HG02759 (cell line): ENCODE measurements at regions not wholly inside any gene's neighbourhood (a gene's known extent, or its start where the extent isn't known, plus 50 kb on each side); places are given as distances from the start of the nearest gene placed in this dataset.

Experiments used
- ATAC-seq: cut with Tn5 transposase; IDR thresholded peaks from one replicate; pipeline ENCODE4 v1.9.1; 2021; ENCODE audit warnings: mild to moderate bottlenecking, moderate library complexity; ENCODE audit not compliant: unreplicated experiment

- no peak for ATAC-seq
These were observed 147.4 kb downstream of the SOX11 start for GRCh38 chr2:5839550-5839949.

DNA sequence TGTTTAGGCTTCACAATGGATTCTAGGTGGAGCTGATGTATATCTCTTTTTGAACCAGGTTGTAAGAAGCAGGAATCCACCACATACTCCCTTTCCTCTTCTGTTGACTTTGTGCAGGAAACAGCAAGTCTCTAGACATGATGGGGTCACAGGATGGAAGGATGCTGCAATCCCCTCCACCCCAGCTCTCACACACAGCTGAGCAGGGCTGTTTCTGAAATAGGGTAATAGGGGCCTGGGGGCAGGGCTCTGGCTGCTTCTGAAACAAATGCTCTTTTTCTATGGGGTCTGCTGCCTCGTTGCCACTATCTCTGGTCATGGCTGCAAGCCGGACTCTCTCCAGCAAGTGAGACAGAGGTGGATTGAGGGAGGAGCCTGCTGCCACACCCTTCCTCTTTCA lies 148.9 kb downstream of the SOX11 start:
- no peak for ATAC-seq

GRCh38 chr2:5842326-5842725 lies 150.1 kb downstream of the SOX11 start:
- no peak for ATAC-seq

GRCh38 chr2:5845798-5846330 lies 153.7 kb downstream of the SOX11 start:
- ATAC-seq: no peak

DNA sequence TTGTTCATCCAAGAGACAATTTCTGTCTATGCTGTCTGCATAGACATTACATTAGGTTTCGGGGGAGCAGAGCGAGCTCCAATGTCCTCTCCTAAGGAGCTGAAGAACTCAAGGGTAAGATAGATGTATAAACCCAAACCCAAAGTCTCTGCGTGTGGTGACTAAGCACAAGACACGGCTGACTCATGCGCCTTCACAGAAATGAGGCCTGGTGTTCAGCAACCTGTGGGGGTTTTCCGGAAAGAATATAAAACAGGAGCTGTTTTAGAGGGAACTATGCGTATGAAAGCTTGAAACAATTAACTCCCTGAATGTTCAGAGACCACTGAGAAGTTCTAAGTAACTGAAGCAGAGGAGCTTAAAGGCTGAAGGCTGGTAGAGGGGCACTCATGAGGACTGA lies 154.7 kb downstream of the SOX11 start:
- ATAC-seq: no peak

- no peak for ATAC-seq
These were observed 157.4 kb downstream of the SOX11 start for GRCh38 chr2:5849562-5849961.

DNA sequence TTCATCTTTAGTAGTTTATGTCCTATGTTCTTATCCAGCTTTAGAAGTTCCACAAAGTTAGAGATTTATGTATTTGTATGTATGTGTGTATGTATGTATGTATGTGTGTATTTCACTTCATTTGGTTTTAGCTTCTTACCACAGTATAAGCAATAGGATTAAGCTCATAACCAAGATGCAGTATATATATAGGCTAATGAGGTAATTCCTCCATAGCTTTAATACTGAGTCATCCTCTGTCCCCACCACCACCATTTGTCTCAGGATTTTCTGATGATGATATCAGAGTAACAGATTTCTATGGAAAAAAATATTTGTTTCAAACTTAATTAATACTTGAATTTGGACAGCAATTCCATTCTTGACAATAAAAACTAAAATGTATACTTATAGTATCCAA lies 159.2 kb downstream of the SOX11 start:
- no peak for ATAC-seq

GRCh38 chr2:5854797-5855196 lies 162.6 kb downstream of the SOX11 start:
- ATAC-seq: no peak

GRCh38 chr2:5867056-5867455 lies 174.9 kb downstream of the SOX11 start:
- no peak for ATAC-seq

DNA sequence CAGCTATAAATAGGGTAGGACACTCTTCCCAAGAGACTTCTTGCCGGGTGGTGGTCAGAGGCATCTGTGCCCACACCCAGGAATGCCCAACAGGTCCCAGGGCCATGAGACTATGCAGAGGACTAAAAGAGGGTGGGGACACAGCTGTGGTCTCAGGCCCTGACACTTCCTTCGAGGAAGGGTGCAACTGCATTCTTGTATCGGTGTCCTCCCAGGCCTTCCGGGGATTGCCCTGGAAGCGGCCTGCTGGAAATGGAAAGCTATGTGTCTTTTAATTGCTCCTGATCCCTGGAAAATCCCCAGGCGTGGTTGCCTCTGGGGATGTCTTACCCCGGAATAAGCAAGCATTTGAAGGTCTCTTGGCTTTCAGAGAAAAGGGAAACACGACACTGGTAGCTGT lies 176.7 kb downstream of the SOX11 start:
- ATAC-seq: no peak

DNA sequence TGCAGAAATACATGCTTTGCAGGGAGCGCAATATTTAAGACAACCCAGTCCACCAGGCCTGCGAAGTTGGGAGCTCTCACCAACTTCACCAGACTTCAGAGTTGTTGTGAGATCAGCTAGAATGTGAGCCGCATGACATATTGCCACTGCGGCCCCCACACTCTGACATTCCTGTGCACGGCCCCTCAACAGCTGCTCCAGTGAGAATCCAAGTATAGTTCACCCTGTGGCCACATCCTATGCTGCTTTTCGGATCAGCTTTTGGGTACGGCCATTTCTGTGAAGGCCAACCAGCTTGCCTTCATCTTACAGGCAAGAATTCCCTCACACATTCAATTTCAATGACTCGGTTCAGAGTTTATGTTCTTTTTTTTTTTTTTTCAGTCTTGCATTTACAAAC lies 177.8 kb downstream of the SOX11 start:
- ATAC-seq: no peak

DNA sequence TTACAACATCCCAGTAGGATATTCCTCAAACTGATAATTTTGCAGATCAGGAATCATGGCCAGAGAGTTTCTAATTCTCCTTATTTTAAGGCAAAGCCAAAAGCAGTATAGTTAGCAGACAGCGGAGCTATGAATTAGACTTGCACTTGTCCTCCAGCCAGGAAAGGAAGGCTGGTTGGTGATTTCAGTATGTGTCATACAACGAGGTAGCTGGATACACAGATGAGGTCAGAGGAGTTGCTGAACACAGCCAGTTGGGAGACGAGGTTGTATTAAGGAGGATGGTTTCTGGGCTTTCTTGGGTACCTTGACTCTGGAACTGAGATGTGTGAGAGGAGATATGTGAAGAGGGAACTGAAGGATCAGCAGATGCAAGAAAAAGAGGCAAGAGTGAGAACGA lies 185.2 kb downstream of the SOX11 start:
- no peak for ATAC-seq

DNA sequence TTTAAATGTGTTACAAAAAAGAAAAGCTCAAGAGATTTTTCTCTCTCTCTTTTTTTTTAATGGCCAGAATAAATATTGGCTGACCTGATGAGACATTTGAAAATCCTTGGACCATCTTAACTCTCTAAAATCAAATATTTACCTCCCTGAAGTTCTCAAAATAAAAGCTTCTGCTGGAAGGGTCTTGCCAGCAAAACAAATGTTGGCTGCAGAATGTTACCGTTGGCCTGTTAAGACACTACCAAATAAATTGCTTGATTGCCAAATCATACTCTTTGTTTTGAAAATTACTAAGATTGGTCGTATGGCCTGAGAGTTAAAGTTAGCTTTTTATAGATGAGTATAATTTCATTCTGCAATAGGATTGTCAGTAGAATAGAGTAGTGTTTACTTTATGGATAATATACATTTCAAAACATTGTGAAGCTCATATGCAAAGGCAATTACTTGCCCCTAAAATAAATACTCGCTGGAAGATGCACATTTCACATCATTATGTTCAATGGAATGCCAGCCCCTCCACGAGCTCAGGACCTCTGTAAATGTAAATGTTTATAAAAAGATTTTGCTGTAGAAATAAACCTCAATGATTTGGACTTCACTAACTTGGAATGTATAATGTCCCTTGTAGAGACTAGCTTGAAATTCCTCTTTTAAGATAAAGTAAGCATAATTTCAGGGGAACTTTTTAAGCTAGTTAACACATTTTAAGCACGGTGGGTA lies 193.4 kb downstream of the SOX11 start:
- ATAC-seq: no peak

GRCh38 chr2:5886462-5886861 lies 194.3 kb downstream of the SOX11 start:
- ATAC-seq: no peak

DNA sequence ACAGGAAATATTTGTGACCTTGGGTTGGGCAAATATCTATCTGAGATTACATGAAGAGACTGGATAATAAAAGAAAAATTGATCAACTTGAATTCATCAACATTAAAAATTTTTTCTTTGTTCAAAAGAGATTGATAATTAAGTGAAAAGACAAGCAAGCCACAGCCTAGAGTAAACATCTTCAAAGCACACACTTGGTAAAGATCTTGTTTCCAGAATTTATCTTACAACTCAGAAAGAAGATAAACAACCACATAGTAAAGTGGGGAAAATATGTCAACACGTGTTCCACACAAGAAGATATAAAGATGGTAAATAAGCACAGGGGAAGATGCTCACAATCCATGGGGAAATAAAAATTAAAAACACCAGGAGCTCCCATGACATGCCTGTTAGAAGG lies 195.9 kb downstream of the SOX11 start:
- ATAC-seq: no peak

GRCh38 chr2:5889519-5889918 lies 197.3 kb downstream of the SOX11 start:
- ATAC-seq: no peak

DNA sequence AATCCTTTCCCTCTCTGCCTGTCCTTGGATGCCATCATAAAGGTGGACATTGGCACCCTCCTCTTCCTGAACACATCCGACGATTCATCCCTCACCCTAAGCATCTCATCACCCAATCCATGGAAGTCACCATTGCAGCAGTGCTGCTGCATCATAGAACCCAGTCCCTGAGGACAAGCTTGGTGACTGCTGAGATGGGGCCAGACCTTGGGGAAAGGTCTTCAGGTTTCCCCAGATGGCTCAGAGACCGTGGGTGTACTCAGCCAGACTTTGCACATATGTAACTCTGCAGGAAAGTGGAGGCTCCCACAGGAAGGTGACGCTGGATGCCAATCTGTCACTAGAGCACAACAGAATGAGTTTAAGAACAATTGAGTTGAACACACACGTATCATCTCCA lies 202.2 kb downstream of the SOX11 start:
- ATAC-seq: no peak

DNA sequence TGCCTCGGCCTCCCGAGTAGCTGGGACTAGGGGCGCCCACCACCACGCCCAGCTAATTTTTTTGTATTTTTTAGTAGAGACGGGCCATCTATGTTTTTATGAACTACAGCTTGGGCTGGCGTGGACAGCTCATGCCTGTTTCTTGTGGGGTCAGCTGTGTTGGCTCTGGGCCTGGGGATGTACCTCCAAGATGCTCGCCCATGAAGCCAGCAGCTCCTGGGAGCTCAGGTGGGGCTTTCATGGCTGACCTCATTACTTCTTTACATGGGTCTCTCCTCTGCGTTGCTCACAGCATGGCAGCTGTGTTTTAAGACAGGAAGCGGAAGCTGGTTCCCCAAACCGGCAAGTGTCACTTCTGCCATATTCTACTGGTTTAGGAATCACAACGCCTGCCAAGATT lies 203.1 kb downstream of the SOX11 start:
- no peak for ATAC-seq

DNA sequence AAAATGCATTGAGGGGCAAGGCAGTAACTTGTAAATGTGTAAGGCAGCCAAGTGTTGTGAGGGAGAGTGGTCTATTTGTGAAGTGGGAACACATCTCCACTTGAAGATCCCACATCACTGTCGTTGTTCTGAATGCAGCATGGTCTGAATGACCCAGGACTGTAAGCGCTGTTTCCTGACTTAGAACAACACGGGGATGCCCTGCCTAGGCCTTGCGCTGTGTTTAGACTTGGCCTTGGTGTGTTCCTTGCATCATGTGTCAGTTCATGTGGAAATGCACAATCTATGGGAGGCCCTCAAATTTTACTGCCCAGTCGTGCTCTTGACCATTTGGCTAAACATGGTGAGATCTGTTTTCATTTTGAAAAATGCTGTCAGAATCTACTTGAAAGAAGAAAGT lies 205.1 kb downstream of the SOX11 start:
- ATAC-seq: no peak

DNA sequence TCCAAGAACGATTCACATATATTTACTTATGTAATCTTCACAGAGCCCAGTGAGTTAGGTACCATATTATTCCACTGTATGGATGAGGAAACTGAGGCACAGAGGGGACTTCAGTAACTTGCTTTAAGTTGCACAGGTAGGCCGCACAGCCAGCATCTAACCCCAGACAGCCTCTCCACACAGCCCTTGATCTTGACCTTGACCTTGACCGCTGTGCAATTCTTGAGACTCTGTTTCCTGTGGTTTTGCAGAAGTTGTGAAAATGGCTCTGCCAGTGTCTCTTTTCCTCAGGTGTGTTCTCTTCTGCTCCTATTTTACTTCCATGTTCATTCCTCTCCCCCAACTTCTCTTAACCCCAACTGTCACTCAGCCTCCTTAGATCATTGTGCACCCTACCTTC lies 206.5 kb downstream of the SOX11 start:
- no peak for ATAC-seq

DNA sequence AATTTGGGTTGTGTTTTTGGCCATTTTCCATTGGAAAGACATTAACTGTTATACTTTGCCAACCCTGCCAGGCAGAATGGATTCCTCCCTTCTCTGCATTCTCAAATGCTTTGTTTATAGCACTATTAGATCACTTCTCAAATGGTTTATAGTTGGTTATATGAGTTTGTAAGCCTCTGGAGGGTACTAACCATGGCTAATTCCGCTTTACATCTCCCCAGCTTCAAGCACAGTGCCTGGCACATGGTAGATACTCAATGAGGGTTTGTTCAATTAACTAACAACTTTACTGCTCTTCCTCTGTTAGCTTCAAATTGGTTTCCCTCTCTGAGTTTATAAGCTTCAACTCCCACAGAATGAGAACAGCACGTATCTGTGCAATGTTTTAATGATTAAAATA lies 213.5 kb downstream of the SOX11 start:
- no peak for ATAC-seq

GRCh38 chr2:5908071-5908470 lies 215.9 kb downstream of the SOX11 start:
- ATAC-seq: no peak

DNA sequence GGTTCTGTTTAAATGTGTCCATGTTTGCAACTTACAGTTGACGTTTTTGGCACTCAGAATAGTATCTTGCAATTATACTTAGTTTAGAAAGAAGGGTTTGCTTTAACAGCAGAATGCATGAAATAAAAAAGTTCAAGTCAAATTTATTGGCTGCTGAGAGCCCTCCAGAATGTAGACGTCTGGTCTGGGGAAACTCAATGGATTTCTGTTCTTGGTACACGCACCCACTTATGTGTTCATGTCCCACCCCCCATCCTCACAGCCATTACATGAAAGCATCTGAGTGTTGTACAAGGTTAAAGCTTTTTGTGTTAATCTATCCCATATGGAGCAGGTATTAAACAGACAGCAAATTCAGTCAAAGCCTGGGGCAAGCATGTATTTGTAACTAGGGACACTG lies 219.5 kb downstream of the SOX11 start:
- no peak for ATAC-seq
